ENCODE measurements at regions not wholly inside any gene's neighbourhood (a gene's known extent, or its start where the extent isn't known, plus 50 kb on each side); places are given as distances from the start of the nearest gene placed in this dataset.

DNA sequence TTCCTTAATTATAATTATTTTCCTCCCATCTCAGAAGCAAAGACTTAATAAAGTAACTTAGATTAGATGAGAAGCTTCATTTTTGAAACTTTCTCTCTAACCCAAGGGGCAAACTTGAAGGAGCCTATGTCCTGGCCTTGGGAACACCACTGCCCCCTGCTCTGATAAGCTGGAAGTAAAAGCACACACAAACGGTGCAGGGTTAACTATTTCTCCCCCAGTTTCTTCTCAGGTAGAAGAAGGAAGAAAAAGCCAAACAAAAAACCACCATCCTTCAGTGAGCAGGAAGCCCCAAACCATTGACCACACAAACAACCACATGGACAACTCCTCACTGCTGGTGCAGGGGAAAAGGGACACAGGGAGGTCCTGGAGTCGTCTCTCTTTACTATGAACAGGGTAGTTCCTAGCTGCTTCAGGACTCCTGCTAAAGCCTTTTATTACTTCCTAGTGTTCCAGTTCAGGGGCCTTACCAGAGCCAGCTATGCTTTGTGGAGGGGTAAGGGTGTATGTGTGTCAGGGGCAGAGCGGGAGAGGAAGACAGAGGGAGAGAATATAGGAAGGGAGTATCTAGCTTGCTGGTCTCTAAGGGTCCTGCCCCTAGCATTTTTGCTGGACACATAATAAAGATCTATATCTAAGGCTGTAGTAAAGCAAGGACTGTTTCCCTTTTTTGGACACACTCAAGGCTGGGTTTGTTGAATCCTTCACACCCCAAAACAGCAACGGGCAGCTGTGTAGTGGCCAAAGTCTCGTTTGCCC is 94.0 kb upstream of the UMPS start:
- H3K4me3 ChIP-seq (ENCODE audit: low read length): no peak overlapping the region
- H3K9me2 ChIP-seq (replicated peaks; ENCODE audit: control insufficient read depth, low read length): no peaks in the 10 kb centered on the region
- no peaks in the 10 kb centered on the region for H3K9me3 ChIP-seq (ENCODE audit: control insufficient read depth, insufficient read depth, low read length)
- no peaks in the 10 kb centered on the region for H3K79me2 ChIP-seq (ENCODE audit: control insufficient read depth, low read length)
- no peaks in the 10 kb centered on the region for H3F3A ChIP-seq (ENCODE audit: control insufficient read depth, insufficient read depth)
- no peak for TF ChIP-seq EZH2phosphoT487 (IDR thresholded peaks at IDR 0.05; ENCODE audit: borderline replicate concordance, low read length)
- TF ChIP-seq, protein P1, sequence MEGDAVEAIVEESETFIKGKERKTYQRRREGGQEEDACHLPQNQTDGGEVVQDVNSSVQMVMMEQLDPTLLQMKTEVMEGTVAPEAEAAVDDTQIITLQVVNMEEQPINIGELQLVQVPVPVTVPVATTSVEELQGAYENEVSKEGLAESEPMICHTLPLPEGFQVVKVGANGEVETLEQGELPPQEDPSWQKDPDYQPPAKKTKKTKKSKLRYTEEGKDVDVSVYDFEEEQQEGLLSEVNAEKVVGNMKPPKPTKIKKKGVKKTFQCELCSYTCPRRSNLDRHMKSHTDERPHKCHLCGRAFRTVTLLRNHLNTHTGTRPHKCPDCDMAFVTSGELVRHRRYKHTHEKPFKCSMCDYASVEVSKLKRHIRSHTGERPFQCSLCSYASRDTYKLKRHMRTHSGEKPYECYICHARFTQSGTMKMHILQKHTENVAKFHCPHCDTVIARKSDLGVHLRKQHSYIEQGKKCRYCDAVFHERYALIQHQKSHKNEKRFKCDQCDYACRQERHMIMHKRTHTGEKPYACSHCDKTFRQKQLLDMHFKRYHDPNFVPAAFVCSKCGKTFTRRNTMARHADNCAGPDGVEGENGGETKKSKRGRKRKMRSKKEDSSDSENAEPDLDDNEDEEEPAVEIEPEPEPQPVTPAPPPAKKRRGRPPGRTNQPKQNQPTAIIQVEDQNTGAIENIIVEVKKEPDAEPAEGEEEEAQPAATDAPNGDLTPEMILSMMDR (IDR thresholded peaks at IDR 0.05; ENCODE audit: low read depth, low read length, poor library complexity, severe bottlenecking): no peak
- H3K4me2 ChIP-seq (ENCODE audit: low read length): no peak overlapping the region
- no peaks in the 10 kb centered on the region for H3K36me3 ChIP-seq (ENCODE audit: control insufficient read depth, low read length)
- H3K27ac ChIP-seq (ENCODE audit: low read depth, low read length): no peak overlapping the region
- no peaks in the 10 kb centered on the region for H3K4me1 ChIP-seq (ENCODE audit: control insufficient read depth, low read length)
- H3K27me3 ChIP-seq (ENCODE audit: control insufficient read depth, low read length): peaks cover 2% of the 10 kb centered on the region; the same call in 1 of the 2 replicates
- no peaks in the 10 kb centered on the region for H4K20me1 ChIP-seq (ENCODE audit: control insufficient read depth, insufficient read depth, low read depth, low read length)

DNA sequence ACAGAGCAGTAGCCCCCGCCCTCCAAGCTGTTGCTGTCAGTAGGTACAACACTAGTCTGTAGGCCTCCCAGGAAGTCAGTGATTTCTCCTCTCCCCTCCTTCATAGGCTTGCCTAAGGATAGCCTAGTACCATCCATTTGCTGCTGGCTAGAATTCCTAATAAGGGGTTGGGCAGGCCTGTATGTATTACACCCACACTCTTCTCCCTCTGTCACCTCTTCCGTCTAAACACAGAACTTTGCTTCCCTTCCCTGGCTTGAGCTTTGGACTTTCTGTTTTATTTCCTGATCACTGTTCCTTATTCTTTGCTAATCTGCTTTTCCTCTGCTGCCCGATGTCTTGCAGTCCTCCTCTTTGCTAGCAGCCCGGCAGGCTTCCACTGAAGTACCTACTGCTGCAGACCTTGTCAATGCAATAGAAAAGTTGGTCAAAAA is 93.4 kb upstream of the UMPS start:
- H3K4me3 ChIP-seq (ENCODE audit: low read length): no peak overlapping the region
- no peak for TF ChIP-seq EZH2phosphoT487 (IDR thresholded peaks at IDR 0.05; ENCODE audit: borderline replicate concordance, low read length)
- TF ChIP-seq, protein P1 (IDR thresholded peaks at IDR 0.05; ENCODE audit: low read depth, low read length, poor library complexity, severe bottlenecking): no peak
- no peaks in the 10 kb centered on the region for H3K36me3 ChIP-seq (ENCODE audit: control insufficient read depth, low read length)
- peaks cover 2% of the 10 kb centered on the region; the same call in 1 of the 2 replicates for H3K27me3 ChIP-seq (ENCODE audit: control insufficient read depth, low read length)
- no peak overlapping the region for H3K4me2 ChIP-seq (ENCODE audit: low read length)
- no peaks in the 10 kb centered on the region for H3K9me3 ChIP-seq (ENCODE audit: control insufficient read depth, insufficient read depth, low read length)
- H4K20me1 ChIP-seq (ENCODE audit: control insufficient read depth, insufficient read depth, low read depth, low read length): no peaks in the 10 kb centered on the region
- H3K79me2 ChIP-seq (ENCODE audit: control insufficient read depth, low read length): no peaks in the 10 kb centered on the region
- H3F3A ChIP-seq (ENCODE audit: control insufficient read depth, insufficient read depth): no peaks in the 10 kb centered on the region
- no peaks in the 10 kb centered on the region for H3K4me1 ChIP-seq (ENCODE audit: control insufficient read depth, low read length)
- H3K9me2 ChIP-seq (replicated peaks; ENCODE audit: control insufficient read depth, low read length): no peaks in the 10 kb centered on the region
- no peak overlapping the region for H3K27ac ChIP-seq (ENCODE audit: low read depth, low read length)

DNA sequence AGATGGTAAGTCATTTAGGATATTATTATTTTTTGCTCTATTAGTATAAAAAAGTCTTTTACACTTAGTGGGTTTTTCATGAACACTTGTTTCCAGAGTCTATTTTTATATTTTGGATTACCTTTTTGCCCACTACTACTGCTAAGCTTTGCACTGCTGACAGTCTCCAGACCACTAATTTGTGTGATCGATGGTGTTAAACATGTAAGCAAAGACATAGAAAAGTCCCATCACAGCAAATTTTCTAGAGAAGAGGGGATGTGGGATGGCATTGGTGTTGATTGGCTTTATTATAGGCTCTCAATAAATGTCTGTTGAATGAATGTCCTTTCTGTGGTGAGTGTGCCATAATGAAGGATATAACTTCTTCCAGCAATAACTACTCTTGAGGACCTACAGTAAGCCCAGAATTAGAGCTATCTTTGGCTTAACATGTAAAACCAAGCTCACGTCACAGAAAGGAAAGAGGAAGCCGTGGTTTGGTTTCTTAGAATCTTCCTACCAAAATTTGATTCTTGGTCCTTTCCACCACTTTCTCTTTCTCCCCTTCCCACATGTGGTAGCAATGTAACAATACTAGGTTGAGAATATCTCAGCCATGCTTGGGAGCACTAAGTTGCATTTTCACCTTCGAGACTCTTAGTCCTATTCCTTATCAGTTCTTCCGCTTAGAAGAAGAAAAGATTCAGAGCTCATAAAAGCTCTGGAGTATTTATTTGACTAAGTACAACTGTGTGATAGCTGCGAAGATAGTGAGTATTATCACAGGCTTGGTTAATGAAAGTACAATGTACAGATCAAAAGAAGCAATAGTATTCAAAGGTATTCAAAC is 90.6 kb upstream of the UMPS start:
- no peak for TF ChIP-seq EZH2phosphoT487 (IDR thresholded peaks at IDR 0.05; ENCODE audit: borderline replicate concordance, low read length)
- TF ChIP-seq, protein P1 (IDR thresholded peaks at IDR 0.05; ENCODE audit: low read depth, low read length, poor library complexity, severe bottlenecking): no peak
- H3K4me2 ChIP-seq (ENCODE audit: low read length): no peak overlapping the region
- H3K9me3 ChIP-seq (ENCODE audit: control insufficient read depth, insufficient read depth, low read length): no peaks in the 10 kb centered on the region
- H3K4me3 ChIP-seq (ENCODE audit: low read length): no peak overlapping the region
- no peak overlapping the region for H3K27ac ChIP-seq (ENCODE audit: low read depth, low read length)
- no peaks in the 10 kb centered on the region for H3K9me2 ChIP-seq (replicated peaks; ENCODE audit: control insufficient read depth, low read length)
- no peaks in the 10 kb centered on the region for H4K20me1 ChIP-seq (ENCODE audit: control insufficient read depth, insufficient read depth, low read depth, low read length)
- peaks cover 2% of the 10 kb centered on the region; the same call in 1 of the 2 replicates for H3K27me3 ChIP-seq (ENCODE audit: control insufficient read depth, low read length)
- no peaks in the 10 kb centered on the region for H3F3A ChIP-seq (ENCODE audit: control insufficient read depth, insufficient read depth)
- H3K4me1 ChIP-seq (ENCODE audit: control insufficient read depth, low read length): no peaks in the 10 kb centered on the region
- H3K36me3 ChIP-seq (ENCODE audit: control insufficient read depth, low read length): no peaks in the 10 kb centered on the region
- H3K79me2 ChIP-seq (ENCODE audit: control insufficient read depth, low read length): no peaks in the 10 kb centered on the region

Measured in DOHH2 (cell line).